ENCODE measurements at regions not wholly inside any gene's neighbourhood (a gene's known extent, or its start where the extent isn't known, plus 50 kb on each side); places are given as distances from the start of the nearest gene placed in this dataset.
A peak's percentile ranks its signal among the peaks of the same experiment; 100 is the strongest.

GRCh38 chr4:138964716-138965426, 50.7 kb upstream of the NOCT start:
- DNase-seq (ENCODE audit: low spot score): no peak

DNA sequence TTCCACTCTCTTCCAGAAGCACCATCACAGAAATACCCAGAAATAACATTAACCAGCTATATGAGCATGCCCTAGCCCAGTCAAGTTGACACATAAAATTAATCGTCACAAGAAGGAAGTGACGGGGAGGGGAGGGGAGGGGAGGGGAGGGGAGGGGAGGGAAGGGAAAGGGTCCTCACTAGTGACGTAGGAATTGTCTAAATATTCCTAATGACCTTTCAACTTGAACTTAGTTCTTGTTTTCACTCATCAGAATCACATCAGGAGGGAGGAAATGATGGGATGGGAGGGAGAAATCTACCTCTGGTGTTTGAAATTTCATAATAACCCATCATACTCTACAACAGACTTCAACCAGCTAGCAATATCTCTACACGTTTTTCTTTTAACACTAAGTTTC, 52.2 kb upstream of the NOCT start:
- no peak for DNase-seq (ENCODE audit: low spot score)

DNA sequence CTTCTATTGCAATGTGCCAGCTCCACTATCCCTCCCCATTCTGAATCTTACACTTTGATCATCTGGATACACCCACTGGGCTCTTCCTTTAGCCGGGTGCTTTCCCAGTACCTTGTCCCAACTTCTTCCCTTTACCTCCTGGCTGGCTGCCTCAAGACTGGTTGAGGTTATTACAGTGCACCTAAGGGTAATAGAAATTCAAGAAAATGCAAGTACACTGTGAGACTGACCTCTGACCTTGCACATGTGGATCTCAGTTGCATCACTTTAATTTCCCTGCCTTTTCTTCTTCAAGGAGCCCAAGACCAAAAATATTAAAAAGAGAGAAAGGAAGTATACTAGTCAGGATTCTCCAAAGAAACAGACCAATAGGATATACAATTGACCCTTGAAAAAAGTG, 53.9 kb upstream of the NOCT start:
- DNase-seq (ENCODE audit: low spot score): no peak

- DNase-seq (ENCODE audit: low spot score): no peak
Observed at GRCh38 chr4:138961129-138961528, 54.5 kb upstream of the NOCT start.

DNA sequence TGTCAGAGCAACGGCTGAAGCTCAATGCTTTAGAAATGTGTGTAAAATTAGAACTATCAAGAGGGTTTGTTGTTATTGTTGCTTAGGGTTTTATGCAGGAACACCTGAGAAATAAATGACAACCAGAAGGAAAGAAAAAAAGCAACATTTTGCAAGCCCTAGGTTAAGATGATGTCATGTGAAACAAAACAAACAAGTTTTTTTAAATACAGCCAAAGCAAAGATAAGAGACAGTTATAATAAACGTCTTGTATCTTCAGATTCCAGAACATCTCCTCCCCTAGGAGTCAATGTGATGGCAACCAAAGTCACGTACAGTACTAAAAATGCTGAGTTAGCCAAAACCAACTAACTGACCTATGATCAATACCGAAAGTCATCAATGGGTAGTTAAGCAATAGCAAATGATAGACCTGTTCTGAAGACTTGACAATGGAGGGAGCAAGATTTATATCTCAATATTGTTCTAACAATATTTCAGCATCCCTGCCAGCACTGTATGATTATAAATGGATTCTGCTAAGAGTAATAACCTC, 55.3 kb upstream of the NOCT start:
- DNase-seq (ENCODE audit: low spot score): no peak

DNA sequence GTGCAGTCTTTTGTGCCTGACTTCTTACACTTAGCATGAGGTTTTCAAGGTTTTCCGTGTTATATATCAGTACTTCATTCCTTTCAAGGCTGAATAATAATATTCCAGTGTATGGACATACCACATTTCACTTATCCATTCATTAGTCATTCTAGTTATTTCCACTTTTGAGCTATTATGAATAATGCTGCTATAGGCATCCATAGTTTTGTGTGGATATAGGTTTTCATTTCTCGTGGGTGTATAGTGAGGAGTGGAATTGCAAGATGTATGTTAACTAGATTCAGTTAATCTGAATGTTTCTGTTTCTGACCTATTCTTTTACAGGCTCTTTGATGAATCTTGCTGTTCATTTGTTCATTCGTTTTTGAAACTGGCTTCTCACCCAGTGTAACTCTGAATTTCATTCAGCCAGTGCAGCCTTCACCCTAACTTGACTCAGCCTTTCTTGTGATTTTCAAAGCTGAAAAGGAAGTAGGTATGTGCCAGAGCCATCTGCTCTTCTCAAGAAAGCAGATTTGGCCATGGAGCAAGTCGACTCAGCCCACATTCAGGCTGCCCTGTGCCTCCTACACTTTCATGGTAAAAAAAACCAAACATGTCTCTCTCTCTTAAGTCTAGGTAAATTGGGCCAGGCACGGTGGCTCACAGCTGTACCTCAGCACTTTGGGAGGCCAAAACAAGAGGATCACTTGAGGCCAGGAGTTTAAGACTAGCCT, 56.3 kb upstream of the NOCT start:
- DNase-seq (ENCODE audit: low spot score): no peak

- DNase-seq (ENCODE audit: low spot score): no peak
Observed at GRCh38 chr4:138958519-138958918, 57.1 kb upstream of the NOCT start.

DNA sequence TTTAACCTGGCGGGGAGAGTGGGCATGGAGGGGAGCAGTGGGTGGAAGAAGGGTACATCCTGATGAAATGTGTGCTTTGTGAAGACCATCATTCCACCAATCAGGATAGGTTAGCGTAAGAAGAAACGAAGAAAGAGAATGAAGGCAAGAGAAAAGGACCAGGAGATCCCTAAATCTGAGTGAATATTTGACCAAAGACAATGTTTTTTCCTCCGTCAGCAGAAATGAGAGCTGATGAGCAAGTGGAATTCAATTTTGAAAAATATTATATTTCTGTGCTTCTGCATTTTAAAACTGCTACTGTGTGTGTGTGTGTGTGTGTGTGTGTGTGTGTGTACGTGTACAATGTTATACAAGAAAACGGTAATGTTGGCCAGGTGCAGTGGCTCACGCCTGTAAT, 58.3 kb upstream of the NOCT start:
- DNase-seq (ENCODE audit: low spot score): no peak

GRCh38 chr4:138954428-138954827, 61.2 kb upstream of the NOCT start:
- no peak for DNase-seq (ENCODE audit: low spot score)

- DNase-seq (ENCODE audit: low spot score): peak; percentile 87
Observed at GRCh38 chr4:138953961-138954371, 61.6 kb upstream of the NOCT start.

- peak; percentile 72 for DNase-seq (ENCODE audit: low spot score)
Observed at GRCh38 chr4:138952411-138952810, 63.2 kb upstream of the NOCT start.

- DNase-seq (ENCODE audit: low spot score): peak; percentile 55
Observed at GRCh38 chr4:138951764-138952163, 63.8 kb upstream of the NOCT start.

DNA sequence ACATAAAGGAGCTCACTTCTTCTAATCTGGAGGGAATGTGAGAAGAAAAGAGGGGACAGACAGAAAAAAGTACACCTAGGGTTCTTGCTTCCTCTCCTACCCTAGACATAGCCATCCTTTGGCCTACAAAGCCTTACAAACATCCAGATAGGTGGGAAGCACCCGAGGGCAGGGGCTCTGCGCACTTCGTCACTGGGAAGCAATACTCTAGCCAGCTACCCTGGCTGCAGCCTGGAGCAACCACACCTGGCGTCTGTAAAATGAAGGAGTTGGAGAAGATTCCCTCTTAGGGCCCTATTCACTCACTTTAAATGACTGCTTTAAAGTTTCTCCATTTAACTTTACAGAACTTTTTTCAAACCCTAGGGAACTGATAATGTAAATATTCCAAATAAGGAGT, 65.7 kb upstream of the NOCT start:
- DNase-seq (ENCODE audit: low spot score): no peak

- DNase-seq (ENCODE audit: low spot score): no peak
Observed at GRCh38 chr4:138948918-138949317, 66.7 kb upstream of the NOCT start.

GRCh38 chr4:138946306-138946705, 69.3 kb upstream of the NOCT start:
- no peak for DNase-seq (ENCODE audit: low spot score)

DNA sequence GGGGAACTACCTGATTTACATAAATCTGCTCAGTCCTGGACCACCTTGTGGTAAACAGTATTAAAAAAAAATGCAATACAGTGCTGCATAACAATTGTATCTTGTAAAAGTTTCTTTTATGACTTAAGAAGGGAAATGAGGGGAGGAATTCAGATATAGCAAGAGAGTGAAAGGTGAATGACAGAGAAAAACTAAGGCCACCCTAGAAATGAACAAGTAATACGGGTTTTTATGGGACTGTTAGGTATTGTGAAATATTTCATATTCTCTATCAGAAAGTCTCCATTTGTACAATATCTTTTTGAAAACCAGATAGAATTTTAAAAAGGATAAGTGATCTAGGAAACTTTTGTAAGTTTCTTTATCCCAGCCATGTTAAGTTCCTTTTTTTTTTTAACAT, 69.7 kb upstream of the NOCT start:
- DNase-seq (ENCODE audit: low spot score): no peak

DNA sequence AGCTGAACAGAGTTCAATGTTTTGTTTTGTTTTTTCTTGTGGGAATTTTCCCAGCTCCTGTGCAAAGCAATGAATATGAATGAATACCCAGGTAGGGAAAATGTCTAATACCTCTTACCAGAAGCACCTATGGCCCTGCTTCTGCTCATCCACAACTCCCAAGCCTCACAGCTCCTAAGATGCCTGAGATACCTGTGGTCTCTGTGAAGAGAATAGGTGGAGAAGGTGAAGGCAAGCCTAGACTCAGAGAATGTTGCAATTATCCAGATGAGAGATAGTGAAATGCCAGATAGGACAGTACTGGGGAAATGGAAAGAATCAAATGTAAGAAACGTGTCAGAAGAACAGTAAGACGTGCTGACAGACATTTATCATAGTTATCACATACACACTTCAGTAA, 70.2 kb upstream of the NOCT start:
- no peak for DNase-seq (ENCODE audit: low spot score)

GRCh38 chr4:138943893-138944292, 71.7 kb upstream of the NOCT start:
- peak; percentile 29 for DNase-seq (ENCODE audit: low spot score)

- no peak for DNase-seq (ENCODE audit: low spot score)
Observed at GRCh38 chr4:138941037-138941436, 74.5 kb upstream of the NOCT start.

DNA sequence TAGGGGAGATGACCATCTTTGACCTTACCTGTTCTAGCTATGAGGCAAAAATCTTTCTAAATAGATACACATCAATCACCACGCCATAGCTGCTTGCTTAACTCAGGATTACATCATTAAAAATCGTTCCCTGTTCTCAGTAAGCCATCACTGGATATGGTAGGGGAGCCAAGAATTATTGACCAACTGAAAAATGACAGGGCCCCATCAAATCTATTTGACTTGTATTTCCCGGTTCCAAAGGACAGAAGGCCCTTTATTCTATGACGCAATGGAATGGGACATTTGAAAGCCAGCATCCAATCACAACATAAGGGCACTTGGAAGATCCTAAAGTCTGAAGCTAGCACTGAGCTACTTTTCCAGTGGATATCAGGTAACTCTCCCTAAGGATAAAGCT, 75.6 kb upstream of the NOCT start:
- no peak for DNase-seq (ENCODE audit: low spot score)

DNA sequence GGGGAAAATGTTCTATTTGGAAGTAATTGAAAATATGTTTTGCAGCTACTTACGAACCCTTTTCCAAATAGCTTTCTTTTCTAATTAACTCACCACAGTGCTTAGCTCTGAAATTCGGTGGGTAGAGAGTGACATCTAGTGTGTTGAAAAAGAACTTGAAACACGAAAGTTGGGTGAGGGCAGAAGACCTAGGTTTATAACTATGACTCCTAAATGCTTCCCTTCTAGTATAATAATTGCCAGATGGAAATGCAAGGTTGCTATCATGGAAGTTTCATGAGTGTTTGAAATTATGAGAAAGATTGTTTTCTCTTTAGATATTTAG, 77.3 kb upstream of the NOCT start:
- DNase-seq (ENCODE audit: low spot score): peak; percentile 61

DNA sequence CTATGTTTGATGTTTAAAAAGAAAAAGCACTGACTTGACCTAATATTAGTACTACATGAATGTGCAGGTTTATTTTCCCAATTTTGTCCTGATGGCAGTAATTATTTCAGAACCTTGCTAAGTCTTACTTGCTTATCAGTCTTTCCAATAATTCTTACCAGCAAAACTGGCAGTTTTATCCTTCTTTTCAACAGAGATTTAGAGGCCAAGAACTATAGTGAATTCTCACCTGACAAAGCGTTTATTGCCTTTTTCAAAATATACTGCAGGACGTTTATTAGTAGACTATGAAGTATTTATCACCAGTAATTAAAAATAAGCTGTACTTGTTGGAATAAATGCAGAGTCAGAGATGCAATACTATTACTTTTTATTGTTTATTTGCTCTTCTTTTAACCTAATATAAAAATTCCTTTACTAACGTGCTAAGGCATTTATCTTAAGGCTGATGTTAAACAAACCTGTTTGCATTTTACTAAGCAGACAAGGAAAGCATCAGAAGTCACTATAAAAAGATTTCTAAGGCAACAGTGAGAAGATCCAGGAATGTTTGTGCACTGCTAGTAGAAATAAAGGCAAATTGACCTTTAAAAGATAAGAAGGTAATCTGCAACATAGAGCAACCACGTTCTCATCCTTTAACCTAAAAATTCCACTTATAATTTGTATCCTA, 80.3 kb upstream of the NOCT start:
- DNase-seq (ENCODE audit: low spot score): no peak

- DNase-seq (ENCODE audit: low spot score): no peak
Observed at GRCh38 chr4:138927072-138927471, 88.5 kb upstream of the NOCT start.
